Stimulated activated naive CD8-positive, alpha-beta T cell treated with anti-CD3 and anti-CD28 coated beads, Interleukin-15, amount 100 ng/mL, for 72 hours (primary cell): ENCODE measurements at regions not wholly inside any gene's neighbourhood (a gene's known extent, or its start where the extent isn't known, plus 50 kb on each side); places are given as distances from the start of the nearest gene placed in this dataset.

ENCODE experiments used
- ATAC-seq: fragments of 150-1000 bp; cut with Tn5 transposase; 2 replicates; pipeline ENCODE4 v1.10.0; 2021; ENCODE audit warnings: mild to moderate bottlenecking, moderate library complexity
- DNase-seq, 2 donors: peaks; one replicate each; pipeline ENCODE4 v3.0.0; 2021 to 2022
- H3K27ac Mint-ChIP-seq, 2 donors: one replicate each; pipeline ENCODE4 v1.8.0; 2022; ENCODE audit warnings: mild to moderate bottlenecking in 2 of 2, mixed read lengths in 2 of 2, moderate library complexity in 2 of 2
- H3K27me3 Mint-ChIP-seq: one replicate; pipeline ENCODE4 v1.8.0; 2022; ENCODE audit warnings: mixed read lengths
- H3K4me1 Mint-ChIP-seq: one replicate; pipeline ENCODE4 v1.8.0; 2022; ENCODE audit warnings: mild to moderate bottlenecking, mixed read lengths
- H3K4me3 Mint-ChIP-seq, 2 donors: one replicate each; pipeline ENCODE4 v1.8.0; 2022; ENCODE audit warnings: mild to moderate bottlenecking in 2 of 2, mixed read lengths in 2 of 2, moderate library complexity in 1 of 2
- H3K9me3 Mint-ChIP-seq, 2 donors: one replicate each; pipeline ENCODE4 v1.8.0; 2022; ENCODE audit warnings: mixed read lengths in 2 of 2

- DNase-seq (no peak), ATAC-seq (no peak)
- H3K9me3 Mint-ChIP-seq, result no peaks in the 10 kb centered on the region
- H3K4me3 Mint-ChIP-seq, result no peak overlapping the region
- no peak overlapping the region for H3K27ac Mint-ChIP-seq
- H3K4me1 Mint-ChIP-seq, result peaks cover 10% of the 10 kb centered on the region
- H3K27me3 Mint-ChIP-seq, result no peaks in the 10 kb centered on the region
Observed at GRCh38 chr2:42938671-42939370, 146.4 kb upstream of the HAAO start.

GRCh38 chr2:42937171-42937875, 144.9 kb upstream of the HAAO start:
- Mint-ChIP-seq H3K4me1 (peaks cover 10% of the 10 kb centered on the region), H3K27ac (no peak overlapping the region), H3K4me3 (no peak overlapping the region), H3K27me3 (no peaks in the 10 kb centered on the region), H3K9me3 (no peaks in the 10 kb centered on the region)
- DNase-seq (no peak), ATAC-seq (no peak)

DNA sequence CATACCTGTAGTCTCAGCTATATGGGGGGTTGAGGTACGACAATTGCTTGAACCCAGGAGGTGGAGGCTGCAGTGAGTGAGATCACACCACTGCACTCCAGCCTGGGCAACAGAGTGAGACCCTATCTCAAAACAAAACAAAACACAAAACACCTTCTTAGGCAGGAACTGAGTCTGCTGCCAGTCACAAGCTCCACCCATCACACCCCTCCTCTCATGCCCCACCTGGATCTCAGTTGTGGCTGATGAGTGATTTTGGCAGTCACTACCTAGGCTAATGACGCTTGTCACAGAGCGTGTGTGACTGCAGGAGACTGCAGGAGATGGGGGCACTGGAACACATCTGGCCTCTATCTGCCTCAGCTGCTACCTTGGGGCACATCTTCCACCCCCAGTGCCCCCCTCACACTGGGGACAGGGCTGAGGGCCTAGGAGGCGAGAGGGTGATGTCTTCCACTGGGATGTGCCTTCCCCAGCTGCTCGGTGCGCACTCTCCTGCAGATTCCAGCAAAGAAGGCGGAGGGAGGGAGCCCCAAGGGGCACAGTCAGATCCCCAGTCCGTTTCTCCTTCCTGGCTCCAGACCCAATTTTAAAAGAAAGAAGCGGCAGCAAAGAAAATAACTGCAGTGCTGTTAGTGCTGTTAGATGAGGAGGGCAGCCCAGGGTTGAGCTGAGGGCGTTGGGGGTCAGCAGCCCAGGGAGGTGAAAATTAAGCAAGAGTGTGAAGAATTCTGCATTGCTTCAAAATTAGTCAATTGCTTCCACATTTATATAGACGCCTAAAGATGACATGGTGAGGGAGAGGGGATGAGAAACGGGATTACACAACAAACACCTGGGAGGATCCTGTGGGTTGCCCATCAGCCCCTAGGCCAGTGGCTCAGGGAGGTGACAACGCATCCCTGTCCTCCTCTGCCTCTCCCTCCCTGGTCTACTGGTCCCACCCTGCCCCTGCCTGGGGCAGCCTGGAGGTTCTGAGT, 143.6 kb upstream of the HAAO start:
- H3K27me3 Mint-ChIP-seq, result no peaks in the 10 kb centered on the region
- peak; percentile 86 for ATAC-seq
- peak in 1 of 2 donors; percentile 26 for DNase-seq
- H3K4me1 Mint-ChIP-seq, result peaks cover 10% of the 10 kb centered on the region
- no peaks in the 10 kb centered on the region for H3K9me3 Mint-ChIP-seq
- H3K4me3 Mint-ChIP-seq, result no peak overlapping the region
- peak overlapping the region in 1 of 2 donors; percentile 8 for H3K27ac Mint-ChIP-seq

- H3K27me3 Mint-ChIP-seq, result peaks cover 7% of the 10 kb centered on the region
- DNase-seq (no peak), ATAC-seq (no peak)
- H3K4me3 Mint-ChIP-seq, result no peak overlapping the region
- H3K9me3 Mint-ChIP-seq, result no peaks in the 10 kb centered on the region
- H3K4me1 Mint-ChIP-seq, result peaks cover 10% of the 10 kb centered on the region
- no peak overlapping the region for H3K27ac Mint-ChIP-seq
Observed at GRCh38 chr2:42934580-42935186, 142.3 kb upstream of the HAAO start.

GRCh38 chr2:42933824-42934254, 141.5 kb upstream of the HAAO start:
- peaks cover 9% of the 10 kb centered on the region for H3K4me1 Mint-ChIP-seq
- ATAC-seq, result no peak
- H3K4me3 Mint-ChIP-seq, result no peak overlapping the region
- H3K27ac Mint-ChIP-seq, result no peak overlapping the region
- H3K9me3 Mint-ChIP-seq, result no peaks in the 10 kb centered on the region
- peaks cover 7% of the 10 kb centered on the region for H3K27me3 Mint-ChIP-seq
- DNase-seq, result no peak

DNA sequence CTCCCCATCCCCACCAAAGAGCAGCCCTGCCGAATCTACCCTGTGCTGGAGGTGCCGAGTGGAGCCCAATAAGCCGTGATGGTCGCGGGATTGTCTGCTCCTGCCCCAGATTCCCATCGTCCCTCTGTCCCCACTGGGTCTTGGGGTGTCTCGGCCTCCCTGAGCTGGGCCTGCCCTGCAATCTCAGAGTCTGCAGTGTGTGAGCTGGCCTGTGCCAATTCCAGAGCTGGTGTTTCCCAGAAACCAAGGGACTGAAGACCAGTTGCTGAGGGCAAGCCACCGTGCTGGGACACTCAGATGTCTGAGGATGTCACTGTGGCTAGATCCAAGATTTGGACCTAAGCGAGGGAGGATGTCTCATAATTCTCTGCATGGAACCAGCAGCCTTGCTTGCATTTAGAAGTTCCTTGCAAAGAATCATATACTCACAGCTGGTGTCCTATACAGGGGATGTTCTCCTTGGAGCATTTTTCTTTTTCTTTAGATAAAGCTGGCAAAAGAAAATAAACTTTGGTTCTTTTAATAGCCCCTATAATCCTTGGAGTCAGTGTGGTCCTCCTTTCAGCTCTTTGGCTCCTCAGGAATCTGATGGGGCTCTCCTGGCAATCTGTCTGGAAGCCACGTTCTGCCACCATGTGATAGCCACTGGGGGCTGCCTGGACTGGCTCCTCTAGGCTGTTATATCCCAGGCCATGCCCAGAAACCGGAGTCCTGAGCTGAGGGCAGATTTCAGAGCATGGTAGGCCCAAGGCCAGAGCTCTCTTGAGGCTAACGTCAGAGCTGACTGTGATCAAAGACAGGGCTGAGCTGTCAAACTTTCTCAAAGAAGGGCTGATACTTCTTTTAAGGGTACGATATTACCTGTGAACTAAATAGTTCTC, 140.1 kb upstream of the HAAO start:
- ATAC-seq (no peak), DNase-seq (no peak)
- Mint-ChIP-seq H3K27ac (no peak overlapping the region), H3K4me3 (no peak overlapping the region), H3K27me3 (peaks cover 7% of the 10 kb centered on the region), H3K9me3 (no peaks in the 10 kb centered on the region), H3K4me1 (peaks cover 6% of the 10 kb centered on the region)

- H3K27me3 Mint-ChIP-seq, result peaks cover 7% of the 10 kb centered on the region
- ATAC-seq (no peak), DNase-seq (no peak)
- H3K27ac Mint-ChIP-seq, result peak overlapping the region in 1 of 2 donors; percentile 72
- no peaks in the 10 kb centered on the region for H3K9me3 Mint-ChIP-seq
- no peak overlapping the region for H3K4me3 Mint-ChIP-seq
- peaks cover 6% of the 10 kb centered on the region for H3K4me1 Mint-ChIP-seq
Observed at GRCh38 chr2:42931818-42932195, 139.4 kb upstream of the HAAO start.

DNA sequence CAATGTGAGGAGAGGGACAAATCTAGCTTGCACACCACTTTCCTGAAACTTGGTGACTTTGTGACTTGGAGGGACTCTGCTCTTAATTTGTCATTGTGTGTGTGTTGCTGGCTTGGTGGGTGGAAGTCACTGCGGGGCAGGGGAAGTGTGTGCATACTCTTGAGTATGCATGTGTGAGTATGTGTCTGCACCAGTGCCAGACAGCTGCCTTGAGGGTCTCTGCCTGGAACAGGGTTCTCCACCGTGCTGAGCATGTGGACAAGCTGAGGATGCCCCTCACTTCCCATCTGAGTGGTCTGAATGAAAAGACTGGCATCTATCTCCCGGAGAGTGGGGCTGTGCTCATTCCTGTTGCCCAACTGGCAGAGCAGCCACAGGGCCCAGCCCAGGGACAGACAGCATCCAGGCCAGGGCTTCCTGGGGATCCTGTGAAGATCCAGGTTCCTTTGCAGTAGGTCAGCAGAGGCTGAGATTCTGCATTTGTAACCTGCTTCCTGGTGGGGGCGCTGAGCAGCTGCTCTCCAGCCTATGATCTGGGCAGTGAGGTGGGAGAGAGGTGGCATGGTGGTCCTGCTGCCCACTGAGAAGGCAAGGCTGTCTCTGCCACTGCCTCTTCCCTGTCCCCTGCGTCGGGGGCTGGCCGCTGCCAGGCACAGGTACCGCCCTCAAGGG, 138.9 kb upstream of the HAAO start:
- DNase-seq (no peak), ATAC-seq (no peak)
- H3K9me3 Mint-ChIP-seq, result no peaks in the 10 kb centered on the region
- H3K4me3 Mint-ChIP-seq, result no peak overlapping the region
- peaks cover 7% of the 10 kb centered on the region for H3K27me3 Mint-ChIP-seq
- H3K4me1 Mint-ChIP-seq, result peaks cover 6% of the 10 kb centered on the region
- peak overlapping the region in 1 of 2 donors; percentile 72 for H3K27ac Mint-ChIP-seq

GRCh38 chr2:42930025-42930581, 137.7 kb upstream of the HAAO start:
- ATAC-seq (no peak), DNase-seq (no peak)
- H3K9me3 Mint-ChIP-seq, result no peaks in the 10 kb centered on the region
- no peak overlapping the region for H3K4me3 Mint-ChIP-seq
- H3K4me1 Mint-ChIP-seq, result no peaks in the 10 kb centered on the region
- H3K27me3 Mint-ChIP-seq, result peaks cover 7% of the 10 kb centered on the region
- peak overlapping the region in 1 of 2 donors; percentile 72 for H3K27ac Mint-ChIP-seq

- H3K27ac Mint-ChIP-seq, result peak overlapping the region; percentile 31 to 72
- ATAC-seq, result no peak
- H3K9me3 Mint-ChIP-seq, result no peaks in the 10 kb centered on the region
Observed at GRCh38 chr2:42929546-42930024, 137.2 kb upstream of the HAAO start.

DNA sequence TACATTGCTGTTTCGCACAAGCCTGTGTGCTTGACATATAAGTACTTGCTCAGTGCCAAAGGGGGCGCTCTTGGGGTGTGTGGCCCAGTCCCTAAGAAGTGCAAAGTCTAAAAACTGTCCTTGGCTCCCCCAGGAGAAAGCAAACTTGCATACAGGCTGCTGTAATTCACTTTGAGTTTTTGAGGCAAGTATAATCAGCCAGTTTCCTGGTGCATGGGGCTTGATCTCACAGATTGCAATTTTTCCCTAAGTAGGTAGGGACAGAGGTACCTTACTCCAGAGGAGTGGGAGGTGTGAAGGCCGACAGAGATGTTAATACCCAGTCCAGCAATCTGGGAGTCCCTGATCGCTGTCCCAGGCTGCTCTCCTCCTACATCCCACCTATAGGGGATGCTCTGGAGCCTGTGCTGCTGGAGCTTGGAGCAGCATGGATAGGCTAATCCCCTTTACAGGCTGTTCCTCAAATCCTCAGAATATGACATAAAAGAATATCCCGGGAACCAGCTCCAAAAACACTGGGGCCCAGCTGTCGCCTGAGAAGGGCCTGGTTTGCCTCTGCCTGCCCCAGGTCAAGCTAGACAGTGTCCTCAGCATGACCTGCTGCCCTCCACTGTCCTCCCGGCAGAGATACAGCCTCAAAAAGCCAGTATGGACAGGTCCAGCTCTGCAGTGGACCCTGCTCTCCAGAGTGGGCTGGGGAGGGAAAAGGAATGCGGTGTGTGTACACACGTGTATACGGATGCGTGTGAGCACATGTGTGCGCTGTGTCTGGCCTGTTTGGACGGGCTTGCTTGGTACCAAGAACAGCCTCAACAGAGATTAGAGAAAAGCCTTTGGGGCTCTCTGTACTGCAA, 136.5 kb upstream of the HAAO start:
- Mint-ChIP-seq H3K9me3 (no peaks in the 10 kb centered on the region), H3K27ac (no peak overlapping the region), H3K4me1 (no peaks in the 10 kb centered on the region), H3K4me3 (no peak overlapping the region), H3K27me3 (peaks cover 7% of the 10 kb centered on the region)
- ATAC-seq (peak; percentile 41), DNase-seq (no peak)

More at GRCh38 chr2:42929546-42930024, 137.2 kb upstream of the HAAO start:
- DNase-seq, result no peak
- no peak overlapping the region for H3K4me3 Mint-ChIP-seq
- no peaks in the 10 kb centered on the region for H3K4me1 Mint-ChIP-seq
- peaks cover 7% of the 10 kb centered on the region for H3K27me3 Mint-ChIP-seq

DNA sequence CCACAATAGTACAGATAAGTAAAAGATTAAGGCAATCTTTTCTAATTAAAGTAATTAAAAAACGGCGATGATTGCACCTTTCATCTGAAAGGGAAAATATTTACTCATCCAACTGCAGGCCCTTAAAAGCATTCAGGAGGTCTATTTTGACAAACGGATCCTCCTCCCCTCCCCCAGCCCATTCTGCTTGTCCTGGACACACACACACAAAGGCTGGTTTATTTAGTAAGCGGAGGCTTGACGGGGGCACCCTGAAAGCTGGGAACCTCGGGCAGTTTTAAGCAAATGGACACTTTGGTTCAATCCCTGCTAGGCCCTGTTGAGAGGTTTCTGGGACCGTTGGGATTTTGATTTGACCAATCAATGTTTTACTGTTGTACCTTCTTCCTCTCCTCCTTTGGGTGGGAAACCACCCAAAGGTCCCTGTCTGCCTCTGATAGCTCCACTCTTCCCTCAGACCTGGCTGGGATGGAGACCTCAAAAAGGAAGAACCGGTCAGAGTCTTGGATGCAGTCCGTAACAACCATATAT, 135.8 kb upstream of the HAAO start:
- ATAC-seq (no peak), DNase-seq (no peak)
- no peaks in the 10 kb centered on the region for H3K9me3 Mint-ChIP-seq
- no peak overlapping the region for H3K27ac Mint-ChIP-seq
- no peak overlapping the region for H3K4me3 Mint-ChIP-seq
- no peaks in the 10 kb centered on the region for H3K4me1 Mint-ChIP-seq
- peaks cover 7% of the 10 kb centered on the region for H3K27me3 Mint-ChIP-seq
